NT2/D1 (cell line): ENCODE measurements at regions not wholly inside any gene's neighbourhood (a gene's known extent, or its start where the extent isn't known, plus 50 kb on each side); places are given as distances from the start of the nearest gene placed in this dataset.

Source experiments
- SUZ12 ChIP-seq: IDR thresholded peaks from 2 replicates; pipeline ENCODE4 v1.6.1; 2011; ENCODE audit not compliant: insufficient read length, insufficient read depth; ENCODE audit errors: extremely low read depth
- YY1 ChIP-seq: IDR thresholded peaks from 2 replicates; pipeline ENCODE4 v1.6.1; 2011; ENCODE audit not compliant: insufficient read length, insufficient read depth
- ZNF274 ChIP-seq: IDR thresholded peaks from 2 replicates; pipeline ENCODE4 v1.6.1; 2011; ENCODE audit warnings: mild to moderate bottlenecking, low read depth, low read length

DNA sequence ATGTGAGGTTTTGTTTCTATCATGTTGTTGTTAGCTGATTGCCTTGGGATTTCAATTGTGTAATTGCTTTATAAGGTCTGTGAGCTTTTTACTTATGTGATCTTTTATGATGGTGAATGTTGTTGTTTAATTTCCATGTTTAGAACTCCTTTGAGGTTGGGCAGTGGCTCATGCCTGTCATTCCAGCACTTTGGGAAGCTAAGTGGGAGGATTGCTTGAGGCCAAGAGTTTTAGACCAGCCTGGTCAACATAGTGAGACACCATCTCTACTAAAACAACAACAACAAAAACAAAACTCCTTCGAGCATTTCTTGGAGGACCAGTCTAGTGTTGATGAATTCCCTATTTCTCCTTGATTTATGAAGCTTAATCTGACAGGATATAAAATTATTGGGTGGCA, 102.1 kb upstream of the PMCH start:
- TF ChIP-seq ZNF274 (no peak), YY1 (no peak), SUZ12 (no peak)
